PC-9 (cell line): ENCODE measurements at regions not wholly inside any gene's neighbourhood (a gene's known extent, or its start where the extent isn't known, plus 50 kb on each side); places are given as distances from the start of the nearest gene placed in this dataset.

Source experiments
- CTCF ChIP-seq: fragments of 200-600 bp; sonication (generic); conservative IDR thresholded peaks from 2 replicates; pipeline ENCODE4 v1.6.1; 2017; ENCODE audit warnings: mixed run types, antibody characterized with exemption, mild to moderate bottlenecking, moderate library complexity
- EZH2 ChIP-seq: fragments of 200-600 bp; sonication (generic); IDR thresholded peaks from 2 replicates; pipeline ENCODE4 v1.8.0; 2017; ENCODE audit warnings: antibody characterized with exemption, low read depth

GRCh38 chr12:67761566-67761965 is 113.0 kb downstream of the DYRK2 start:
- no peak for TF ChIP-seq EZH2
- no peak for TF ChIP-seq CTCF
